ENCODE measurements at regions not wholly inside any gene's neighbourhood (a gene's known extent, or its start where the extent isn't known, plus 50 kb on each side); places are given as distances from the start of the nearest gene placed in this dataset.

DNA sequence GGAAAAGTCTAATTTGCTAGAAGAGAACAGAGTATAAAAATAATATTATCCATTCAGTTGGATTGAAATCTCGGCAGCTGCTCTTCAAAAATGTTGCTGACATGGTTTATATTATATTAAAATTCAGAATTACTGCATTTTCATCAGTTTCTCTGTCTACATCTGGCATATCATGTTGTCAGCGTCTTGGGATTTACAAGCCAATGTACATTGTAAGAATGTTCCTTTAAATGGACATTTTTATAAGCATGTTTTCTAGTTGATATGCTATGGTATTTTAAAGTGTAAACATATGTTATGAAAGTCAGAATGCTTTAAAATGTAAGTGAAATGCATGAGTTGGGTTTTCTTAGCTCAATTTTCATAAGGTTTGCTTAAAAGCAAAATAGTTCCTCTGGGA is 528.1 kb upstream of the CDH8 start:
- no peak for DNase-seq (ENCODE audit: low read depth, low spot score)
- H3K4me3 ChIP-seq (ENCODE audit: low read depth, low read length): no peak overlapping the region
- TF ChIP-seq, protein P1, sequence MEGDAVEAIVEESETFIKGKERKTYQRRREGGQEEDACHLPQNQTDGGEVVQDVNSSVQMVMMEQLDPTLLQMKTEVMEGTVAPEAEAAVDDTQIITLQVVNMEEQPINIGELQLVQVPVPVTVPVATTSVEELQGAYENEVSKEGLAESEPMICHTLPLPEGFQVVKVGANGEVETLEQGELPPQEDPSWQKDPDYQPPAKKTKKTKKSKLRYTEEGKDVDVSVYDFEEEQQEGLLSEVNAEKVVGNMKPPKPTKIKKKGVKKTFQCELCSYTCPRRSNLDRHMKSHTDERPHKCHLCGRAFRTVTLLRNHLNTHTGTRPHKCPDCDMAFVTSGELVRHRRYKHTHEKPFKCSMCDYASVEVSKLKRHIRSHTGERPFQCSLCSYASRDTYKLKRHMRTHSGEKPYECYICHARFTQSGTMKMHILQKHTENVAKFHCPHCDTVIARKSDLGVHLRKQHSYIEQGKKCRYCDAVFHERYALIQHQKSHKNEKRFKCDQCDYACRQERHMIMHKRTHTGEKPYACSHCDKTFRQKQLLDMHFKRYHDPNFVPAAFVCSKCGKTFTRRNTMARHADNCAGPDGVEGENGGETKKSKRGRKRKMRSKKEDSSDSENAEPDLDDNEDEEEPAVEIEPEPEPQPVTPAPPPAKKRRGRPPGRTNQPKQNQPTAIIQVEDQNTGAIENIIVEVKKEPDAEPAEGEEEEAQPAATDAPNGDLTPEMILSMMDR (IDR thresholded peaks at IDR 0.05; ENCODE audit: low read depth, low read length): no peak
- in situ Hi-C loops (cut with HindIII; ENCODE audit: low sequenced_read_pairs): no loop called here

- no peak overlapping the region for H3K4me3 ChIP-seq (ENCODE audit: low read depth, low read length)
- in situ Hi-C loops (cut with HindIII; ENCODE audit: low sequenced_read_pairs): no loop called here
- no peak for DNase-seq (ENCODE audit: low read depth, low spot score)
- TF ChIP-seq, protein P1 (IDR thresholded peaks at IDR 0.05; ENCODE audit: low read depth, low read length): no peak
Observed at GRCh38 chr16:62562121-62562520, 525.9 kb upstream of the CDH8 start.

GRCh38 chr16:62549875-62550274 is 513.6 kb upstream of the CDH8 start:
- H3K4me3 ChIP-seq (ENCODE audit: low read depth, low read length): no peak overlapping the region
- in situ Hi-C loops (cut with HindIII; ENCODE audit: low sequenced_read_pairs): no loop called here
- no peak for DNase-seq (ENCODE audit: low read depth, low spot score)
- TF ChIP-seq, protein P1 (IDR thresholded peaks at IDR 0.05; ENCODE audit: low read depth, low read length): no peak

DNA sequence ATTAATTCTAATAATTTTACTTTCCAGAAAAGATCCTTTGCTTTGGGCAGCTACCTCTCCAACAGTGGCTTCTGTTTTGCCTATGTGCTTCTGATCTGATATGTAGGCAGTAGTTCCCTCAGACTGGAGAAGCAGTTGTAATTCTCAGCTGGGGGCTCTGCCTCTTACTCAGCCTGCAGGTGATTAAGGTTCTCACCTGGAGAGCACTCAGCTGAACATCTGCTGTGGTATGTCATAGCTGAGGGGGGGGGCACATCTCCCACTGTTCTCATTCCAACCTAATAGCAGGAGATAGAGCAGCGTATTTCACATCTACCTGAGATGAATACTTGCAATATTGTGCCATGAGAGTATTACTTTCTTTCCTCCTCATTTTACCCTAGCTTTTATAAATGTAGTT is 511.9 kb upstream of the CDH8 start:
- TF ChIP-seq, protein P1 (IDR thresholded peaks at IDR 0.05; ENCODE audit: low read depth, low read length): no peak
- DNase-seq (ENCODE audit: low read depth, low spot score): no peak
- in situ Hi-C loops (cut with HindIII; ENCODE audit: low sequenced_read_pairs): no loop called here
- H3K4me3 ChIP-seq (ENCODE audit: low read depth, low read length): no peak overlapping the region

DNA sequence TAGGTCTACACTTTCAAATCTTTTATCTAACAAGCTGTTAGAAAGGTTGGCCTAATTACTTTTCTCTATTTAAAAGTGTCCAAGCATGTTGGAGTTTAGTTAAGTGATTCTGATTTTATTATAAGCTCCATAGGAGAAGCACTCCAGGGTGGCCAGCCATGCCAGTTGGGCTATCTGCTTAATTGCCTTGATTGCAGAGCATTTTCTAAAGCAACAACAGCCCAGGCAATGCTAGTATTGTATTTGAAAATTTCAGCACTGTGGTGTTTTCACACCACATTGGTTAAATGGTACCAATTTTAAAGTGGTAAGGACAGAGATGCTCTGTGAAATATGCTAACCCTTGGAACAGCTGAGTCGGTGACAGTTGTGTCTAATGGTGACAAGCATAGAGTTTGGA is 510.5 kb upstream of the CDH8 start:
- TF ChIP-seq, protein P1 (IDR thresholded peaks at IDR 0.05; ENCODE audit: low read depth, low read length): no peak
- in situ Hi-C loops (cut with HindIII; ENCODE audit: low sequenced_read_pairs): no loop called here
- no peak for DNase-seq (ENCODE audit: low read depth, low spot score)
- no peak overlapping the region for H3K4me3 ChIP-seq (ENCODE audit: low read depth, low read length)

DNA sequence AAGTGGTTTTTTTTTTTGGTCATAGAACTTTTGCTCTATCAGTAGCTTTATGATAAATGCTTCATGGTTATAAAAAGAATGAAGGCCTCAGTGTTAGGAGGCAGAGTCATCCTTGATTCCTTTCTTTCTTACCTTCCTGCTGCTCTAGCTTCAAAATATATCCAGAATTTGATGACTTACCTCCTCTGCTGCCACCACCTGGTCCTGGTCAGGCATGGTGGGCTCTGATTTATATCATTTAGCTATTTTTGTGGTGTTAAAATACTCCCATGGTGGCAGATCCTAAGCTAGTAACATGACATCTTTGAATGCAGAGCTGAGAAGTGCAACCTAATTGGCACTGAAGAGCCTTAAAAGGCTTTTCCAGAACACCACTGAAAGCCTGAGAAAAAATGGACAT is 508.8 kb upstream of the CDH8 start:
- TF ChIP-seq, protein P1 (IDR thresholded peaks at IDR 0.05; ENCODE audit: low read depth, low read length): no peak
- H3K4me3 ChIP-seq (ENCODE audit: low read depth, low read length): no peak overlapping the region
- in situ Hi-C loops (cut with HindIII; ENCODE audit: low sequenced_read_pairs): no loop called here
- no peak for DNase-seq (ENCODE audit: low read depth, low spot score)

- no peak overlapping the region for H3K4me3 ChIP-seq (ENCODE audit: low read depth, low read length)
- TF ChIP-seq, protein P1 (IDR thresholded peaks at IDR 0.05; ENCODE audit: low read depth, low read length): no peak
- DNase-seq (ENCODE audit: low read depth, low spot score): no peak
- in situ Hi-C loops (cut with HindIII; ENCODE audit: low sequenced_read_pairs): no loop called here
Observed at GRCh38 chr16:62543516-62543915, 507.3 kb upstream of the CDH8 start.
